HG02759 (cell line): ENCODE measurements at regions not wholly inside any gene's neighbourhood (a gene's known extent, or its start where the extent isn't known, plus 50 kb on each side); places are given as distances from the start of the nearest gene placed in this dataset.
"Not testable (repeated sequence)": the region's sequence is repeated elsewhere in the genome, so short reads cannot be mapped to it uniquely, and the experiment has no call there.

Experiments
- ATAC-seq: cut with Tn5 transposase; IDR thresholded peaks from one replicate; pipeline ENCODE4 v1.9.1; 2021; ENCODE audit warnings: mild to moderate bottlenecking, moderate library complexity; ENCODE audit not compliant: unreplicated experiment

GRCh38 chr2:7516484-7517063 is 599.4 kb downstream of the RNF144A start:
- no peak for ATAC-seq

- ATAC-seq, result no peak
Measured at GRCh38 chr2:7517088-7517487, 599.9 kb downstream of the RNF144A start.

- ATAC-seq, result no peak
Measured at GRCh38 chr2:7517851-7518250, 600.6 kb downstream of the RNF144A start.

GRCh38 chr2:7523481-7524120 is 606.4 kb downstream of the RNF144A start:
- ATAC-seq, result no peak

- no peak for ATAC-seq
Measured at GRCh38 chr2:7524195-7524594, 607.0 kb downstream of the RNF144A start.

- ATAC-seq, result no peak
Measured at GRCh38 chr2:7525746-7526145, 608.5 kb downstream of the RNF144A start.

- ATAC-seq, result no peak
Measured at GRCh38 chr2:7527165-7527722, 610.0 kb downstream of the RNF144A start.

- no peak for ATAC-seq
Measured at GRCh38 chr2:7530001-7530400, 612.8 kb downstream of the RNF144A start.

GRCh38 chr2:7539077-7539476 is 621.9 kb downstream of the RNF144A start:
- ATAC-seq, result no peak

GRCh38 chr2:7539760-7540159 is 622.5 kb downstream of the RNF144A start:
- no peak for ATAC-seq

- ATAC-seq, result no peak
Measured at GRCh38 chr2:7552825-7553570, 635.8 kb downstream of the RNF144A start.

GRCh38 chr2:7555260-7555659 is 638.0 kb downstream of the RNF144A start:
- no peak for ATAC-seq

GRCh38 chr2:7557376-7557775 is 640.2 kb downstream of the RNF144A start:
- no peak for ATAC-seq

GRCh38 chr2:7559791-7560190 is 642.6 kb downstream of the RNF144A start:
- ATAC-seq, result no peak

GRCh38 chr2:7566382-7566881 is 649.2 kb downstream of the RNF144A start:
- no peak for ATAC-seq

GRCh38 chr2:7567116-7567515 is 649.9 kb downstream of the RNF144A start:
- ATAC-seq, result not testable (repeated sequence)

GRCh38 chr2:7567646-7568045 is 650.4 kb downstream of the RNF144A start:
- no peak for ATAC-seq

- ATAC-seq, result no peak
Measured at GRCh38 chr2:7570247-7570646, 653.0 kb downstream of the RNF144A start.

GRCh38 chr2:7571701-7572100 is 654.5 kb downstream of the RNF144A start:
- no peak for ATAC-seq

GRCh38 chr2:7572450-7572849 is 655.2 kb downstream of the RNF144A start:
- no peak for ATAC-seq

GRCh38 chr2:7573166-7573825 is 656.1 kb downstream of the RNF144A start:
- ATAC-seq, result no peak
